Vagina (tissue), 2 donors: ENCODE measurements at regions not wholly inside any gene's neighbourhood (a gene's known extent, or its start where the extent isn't known, plus 50 kb on each side); places are given as distances from the start of the nearest gene placed in this dataset.

ENCODE experiments used
- CTCF ChIP-seq, 3 experiments: fragments of 450-650 bp in 2 of 3; fragments of 200-600 bp in 1 of 3; sonication (generic) in 1 of 3; IDR thresholded peaks; one replicate each; pipeline ENCODE4 v1.5.1; 2017 to 2019; ENCODE audit warnings: antibody characterized with exemption in 3 of 3, mild to moderate bottlenecking in 2 of 3, moderate library complexity in 2 of 3
- POLR2A ChIP-seq, 2 donors: fragments of 450-650 bp; IDR thresholded peaks; one replicate each; pipeline ENCODE4 v1.6.1; 2017; ENCODE audit warnings: antibody characterized with exemption in 2 of 2, mild to moderate bottlenecking in 2 of 2, moderate library complexity in 2 of 2

DNA sequence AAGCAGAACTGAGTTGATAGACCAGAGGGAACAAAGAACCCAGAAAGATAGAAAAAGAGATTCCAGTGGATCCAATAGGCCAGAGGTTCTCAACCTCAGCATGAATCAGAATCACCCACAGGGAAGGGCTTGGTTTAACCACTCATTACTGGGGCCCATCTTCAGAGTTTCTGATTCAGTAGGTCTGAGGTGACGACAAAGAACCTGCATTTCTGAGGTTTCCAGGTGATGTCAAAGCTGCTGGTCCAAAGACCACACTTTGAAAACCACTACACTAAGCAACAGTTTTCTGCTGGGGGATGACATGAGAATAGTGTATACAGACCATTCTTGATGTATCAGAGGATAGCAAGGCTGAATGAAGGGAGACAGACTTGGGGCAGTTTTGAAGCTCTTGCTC is 81.5 kb upstream of the FOXN2 start:
- TF ChIP-seq CTCF (IDR thresholded peaks at IDR 0.05), result no peak
- TF ChIP-seq POLR2A (IDR thresholded peaks at IDR 0.05), result no peak
